ENCODE measurements at regions not wholly inside any gene's neighbourhood (a gene's known extent, or its start where the extent isn't known, plus 50 kb on each side); places are given as distances from the start of the nearest gene placed in this dataset.

DNA sequence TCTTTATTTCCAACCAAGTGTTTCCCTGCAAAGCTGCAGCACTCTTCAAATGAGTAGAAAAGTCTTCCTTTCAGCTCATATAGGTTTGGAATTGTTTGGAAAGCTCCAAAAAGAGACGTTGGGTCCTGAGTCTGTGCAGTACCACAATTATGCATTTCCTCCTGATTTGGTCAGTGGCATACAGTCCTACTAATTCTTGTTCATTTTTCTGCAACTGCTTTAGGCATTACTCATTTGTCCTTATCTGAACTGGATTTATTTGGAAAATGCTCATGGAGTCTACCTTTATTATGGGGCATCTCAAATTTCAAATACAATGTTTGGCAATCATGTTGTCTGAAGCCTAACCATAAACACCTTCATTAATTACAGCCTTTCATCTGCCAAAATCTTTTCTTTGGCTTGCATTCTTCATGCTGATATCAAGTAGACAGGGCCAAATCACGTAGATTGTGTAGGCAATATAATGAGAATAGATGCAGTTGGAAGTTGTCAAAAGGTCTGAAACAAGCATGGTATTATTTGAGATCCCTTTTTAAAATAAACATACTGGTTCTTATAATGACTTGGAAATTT lies 232.8 kb downstream of the TLE1 start:
- no peaks in the 10 kb centered on the region for H3K9me3 ChIP-seq
- peaks cover 0 to 10% (median 2%) of the 10 kb centered on the region in 3 donors for H3K4me1 ChIP-seq
- ATAC-seq: no peak
- H3K27ac ChIP-seq: no peak overlapping the region
- H3K4me3 ChIP-seq: no peak overlapping the region
- H3K36me3 ChIP-seq: no peaks in the 10 kb centered on the region
- 69 to 91% methylated on average over 1 to 2 of the region's 2 CpGs for WGBS, 2 donors (ENCODE audit: low coverage in 1 of 2)
- TF ChIP-seq, protein P1, sequence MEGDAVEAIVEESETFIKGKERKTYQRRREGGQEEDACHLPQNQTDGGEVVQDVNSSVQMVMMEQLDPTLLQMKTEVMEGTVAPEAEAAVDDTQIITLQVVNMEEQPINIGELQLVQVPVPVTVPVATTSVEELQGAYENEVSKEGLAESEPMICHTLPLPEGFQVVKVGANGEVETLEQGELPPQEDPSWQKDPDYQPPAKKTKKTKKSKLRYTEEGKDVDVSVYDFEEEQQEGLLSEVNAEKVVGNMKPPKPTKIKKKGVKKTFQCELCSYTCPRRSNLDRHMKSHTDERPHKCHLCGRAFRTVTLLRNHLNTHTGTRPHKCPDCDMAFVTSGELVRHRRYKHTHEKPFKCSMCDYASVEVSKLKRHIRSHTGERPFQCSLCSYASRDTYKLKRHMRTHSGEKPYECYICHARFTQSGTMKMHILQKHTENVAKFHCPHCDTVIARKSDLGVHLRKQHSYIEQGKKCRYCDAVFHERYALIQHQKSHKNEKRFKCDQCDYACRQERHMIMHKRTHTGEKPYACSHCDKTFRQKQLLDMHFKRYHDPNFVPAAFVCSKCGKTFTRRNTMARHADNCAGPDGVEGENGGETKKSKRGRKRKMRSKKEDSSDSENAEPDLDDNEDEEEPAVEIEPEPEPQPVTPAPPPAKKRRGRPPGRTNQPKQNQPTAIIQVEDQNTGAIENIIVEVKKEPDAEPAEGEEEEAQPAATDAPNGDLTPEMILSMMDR (IDR thresholded peaks at IDR 0.05): no peak
- TF ChIP-seq POLR2A (IDR thresholded peaks at IDR 0.05) (no peak), EP300 (IDR thresholded peaks at IDR 0.05) (no peak), POLR2AphosphoS5 (IDR thresholded peaks at IDR 0.05) (no peak)
- H3K27me3 ChIP-seq: no peaks in the 10 kb centered on the region

DNA sequence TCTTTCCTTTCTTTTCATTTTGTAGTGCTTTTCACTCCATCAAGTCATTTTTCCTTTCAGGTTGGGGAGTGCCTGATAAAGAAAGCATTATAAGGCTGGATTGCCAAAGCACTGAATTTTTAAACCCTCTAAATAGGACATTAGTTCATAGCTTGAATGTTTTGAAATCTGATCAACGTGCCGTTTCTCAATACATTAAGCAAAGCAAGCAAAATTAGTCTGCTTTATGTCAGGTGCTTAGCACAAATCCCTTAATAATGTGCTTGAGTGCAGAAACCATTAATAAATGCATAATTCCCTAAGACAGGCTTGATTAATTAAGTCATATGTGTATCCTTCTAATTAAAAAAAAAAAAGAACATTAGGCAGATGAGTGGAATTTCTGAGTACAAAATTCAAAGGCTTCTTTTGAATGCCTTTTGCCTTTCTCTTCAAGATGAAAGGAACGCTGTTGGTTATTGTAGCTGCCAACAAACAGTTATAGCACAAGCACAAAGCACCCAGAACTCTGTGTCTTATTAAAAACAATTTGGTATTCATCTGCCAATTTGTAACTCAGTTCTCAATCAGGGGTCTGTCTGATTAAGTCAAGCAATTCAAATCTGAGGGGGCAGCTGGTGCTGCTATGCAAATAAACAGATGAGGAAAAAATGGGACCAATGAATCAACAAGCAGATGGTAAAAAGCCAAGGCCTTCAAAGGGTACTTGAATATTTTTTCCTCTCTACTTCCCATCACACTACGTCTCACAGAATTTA lies 233.7 kb downstream of the TLE1 start:
- H3K36me3 ChIP-seq: no peaks in the 10 kb centered on the region
- no peaks in the 10 kb centered on the region for H3K27me3 ChIP-seq
- peaks cover 0 to 10% (median 2%) of the 10 kb centered on the region in 3 donors for H3K4me1 ChIP-seq
- H3K27ac ChIP-seq: no peak overlapping the region
- WGBS, 2 donors (ENCODE audit: low coverage in 1 of 2): 37 to 46% methylated on average over 3 to 4 of the region's 4 CpGs
- ATAC-seq: no peak
- H3K4me3 ChIP-seq: no peak overlapping the region
- H3K9me3 ChIP-seq: no peaks in the 10 kb centered on the region
- TF ChIP-seq, protein P1 (IDR thresholded peaks at IDR 0.05): no peak
- no peak for TF ChIP-seq POLR2AphosphoS5 (IDR thresholded peaks at IDR 0.05)
- no peak for TF ChIP-seq EP300 (IDR thresholded peaks at IDR 0.05)
- no peak for TF ChIP-seq POLR2A (IDR thresholded peaks at IDR 0.05)

DNA sequence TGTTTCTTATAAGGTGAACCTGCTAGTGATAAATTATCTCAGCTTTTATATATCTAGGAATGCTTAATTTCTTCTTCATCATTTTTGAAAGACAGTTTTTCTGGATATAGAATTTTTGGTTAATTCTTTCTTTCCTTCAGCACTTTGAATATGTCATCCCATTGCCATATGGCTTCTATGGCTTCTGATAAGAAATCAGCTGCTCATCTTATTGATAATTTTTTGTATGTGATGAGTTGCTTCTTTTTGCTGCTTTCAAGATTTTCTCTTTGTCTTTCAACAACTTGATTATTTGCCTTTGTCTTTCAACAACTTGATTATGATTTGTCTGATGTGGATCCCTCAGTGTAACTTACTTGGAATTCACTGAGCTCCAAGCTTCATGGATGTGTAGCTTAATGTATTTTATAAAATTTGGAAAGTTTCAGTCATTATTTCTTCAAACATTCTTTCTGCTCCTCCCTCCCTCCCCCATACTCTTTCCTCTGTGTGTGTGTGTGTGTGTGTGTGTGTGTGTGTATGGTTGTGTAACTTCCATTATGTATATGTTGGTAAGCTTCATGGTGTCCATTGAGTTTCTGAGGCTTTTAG lies 243.9 kb downstream of the TLE1 start:
- ATAC-seq: no peak
- Histone ChIP-seq H3K27ac (no peak overlapping the region), H3K4me3 (no peak overlapping the region), H3K9me3 (peaks cover 0 to 52% (median 0%) of the 10 kb centered on the region in 3 donors), H3K4me1 (no peaks in the 10 kb centered on the region), H3K27me3 (no peaks in the 10 kb centered on the region), H3K36me3 (no peaks in the 10 kb centered on the region)
- TF ChIP-seq, protein P1 (IDR thresholded peaks at IDR 0.05): no peak
- no peak for TF ChIP-seq POLR2A (IDR thresholded peaks at IDR 0.05)

DNA sequence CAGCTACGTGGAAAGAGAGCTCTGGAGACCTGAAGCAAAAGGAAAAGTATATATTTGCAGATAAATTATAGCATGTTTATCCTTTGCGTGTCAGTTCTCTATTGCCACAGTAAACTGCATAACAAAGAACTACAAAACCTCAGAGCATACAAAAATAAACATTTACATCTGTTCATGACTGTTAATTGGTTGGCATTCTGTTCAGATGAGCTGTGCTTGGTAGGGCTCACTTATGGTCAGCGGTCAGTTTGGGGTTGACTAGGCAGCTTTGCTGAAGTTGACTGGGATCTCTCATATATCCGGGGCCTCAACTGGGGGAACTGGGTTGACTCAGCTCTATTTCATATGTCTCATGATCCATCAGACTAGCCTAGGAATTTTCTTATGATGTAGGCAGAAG lies 257.7 kb downstream of the TLE1 start:
- H3K27ac ChIP-seq: no peak overlapping the region
- H3K36me3 ChIP-seq: no peaks in the 10 kb centered on the region
- no peaks in the 10 kb centered on the region for H3K27me3 ChIP-seq
- no peak for ATAC-seq
- H3K9me3 ChIP-seq: peaks cover 0 to 20% (median 0%) of the 10 kb centered on the region in 3 donors
- TF ChIP-seq EP300 (IDR thresholded peaks at IDR 0.05) (no peak), POLR2AphosphoS5 (IDR thresholded peaks at IDR 0.05) (no peak)
- TF ChIP-seq, protein P1 (IDR thresholded peaks at IDR 0.05): no peak
- peaks cover 2 to 13% (median 6%) of the 10 kb centered on the region in 3 donors for H3K4me1 ChIP-seq
- 57 to 69% methylated on average over 3 to 4 of the region's 4 CpGs for WGBS, 2 donors (ENCODE audit: low coverage in 1 of 2)
- H3K4me3 ChIP-seq: no peak overlapping the region

DNA sequence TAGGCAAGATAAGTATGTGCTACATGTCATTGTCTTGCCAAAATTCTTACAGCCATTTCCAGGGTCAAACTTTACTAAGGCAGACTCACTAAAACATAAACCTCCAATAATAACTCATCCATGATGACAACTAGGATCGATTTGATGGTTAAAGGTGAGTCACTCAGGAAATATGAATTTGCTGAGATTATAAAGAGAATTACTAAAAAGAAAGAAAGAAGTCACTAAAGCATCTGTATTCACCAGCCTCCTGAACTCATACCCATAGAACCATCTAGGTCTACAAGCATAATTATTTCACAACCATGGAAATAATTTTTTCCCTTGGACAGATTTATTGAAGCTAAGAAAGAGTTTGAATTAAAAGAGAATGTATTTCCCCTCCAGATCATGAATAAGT lies 258.6 kb downstream of the TLE1 start:
- Histone ChIP-seq H3K4me3 (no peak overlapping the region), H3K27me3 (no peaks in the 10 kb centered on the region), H3K9me3 (peaks cover 0 to 27% (median 0%) of the 10 kb centered on the region in 3 donors), H3K27ac (no peak overlapping the region), H3K36me3 (no peaks in the 10 kb centered on the region), H3K4me1 (peaks cover 2 to 13% (median 6%) of the 10 kb centered on the region in 3 donors)
- TF ChIP-seq, protein P1 (IDR thresholded peaks at IDR 0.05): no peak
- TF ChIP-seq POLR2A (IDR thresholded peaks at IDR 0.05) (no peak), POLR2AphosphoS5 (IDR thresholded peaks at IDR 0.05) (no peak), EP300 (IDR thresholded peaks at IDR 0.05) (no peak)
- ATAC-seq: no peak
- 0 to 14% methylated on average over 1 of the region's 1 CpG for WGBS, 2 donors (ENCODE audit: low coverage in 1 of 2)
